Duodenal mucosa (tissue), 2 donors: ENCODE measurements at regions not wholly inside any gene's neighbourhood (a gene's known extent, or its start where the extent isn't known, plus 50 kb on each side); places are given as distances from the start of the nearest gene placed in this dataset.

ENCODE experiments used
- H3K27ac ChIP-seq: one replicate; pipeline ENCODE4 v1.7.0; 2013; ENCODE audit warnings: low read depth, low read length
- H3K27me3 ChIP-seq, 2 donors: one replicate each; pipeline ENCODE4 v1.7.0; 2013; ENCODE audit warnings: low read length in 2 of 2, control low read depth in 1 of 2; ENCODE audit not compliant: insufficient read depth in 2 of 2, control insufficient read depth in 1 of 2
- H3K36me3 ChIP-seq, 2 donors: one replicate each; pipeline ENCODE4 v1.7.0; 2013; ENCODE audit warnings: low read length in 2 of 2, control low read depth in 1 of 2; ENCODE audit not compliant: insufficient read depth in 2 of 2, control insufficient read depth in 1 of 2
- H3K4me1 ChIP-seq, 2 donors: one replicate each; pipeline ENCODE4 v1.7.0; 2013; ENCODE audit warnings: low read length in 2 of 2, control low read depth in 1 of 2; ENCODE audit not compliant: insufficient read depth in 2 of 2, control insufficient read depth in 1 of 2
- H3K4me3 ChIP-seq, 2 donors: one replicate each; pipeline ENCODE4 v1.7.0; 2013; ENCODE audit warnings: low read length in 2 of 2, low read depth in 1 of 2
- H3K9ac ChIP-seq, 2 donors: one replicate each; pipeline ENCODE4 v1.7.0; 2013; ENCODE audit warnings: low read length in 2 of 2, low read depth in 1 of 2
- H3K9me3 ChIP-seq, 2 donors: one replicate each; pipeline ENCODE4 v1.7.0; 2013; ENCODE audit warnings: low read length in 2 of 2, control low read depth in 1 of 2; ENCODE audit not compliant: control insufficient read depth in 1 of 2

- peaks cover 0 to 2% of the 10 kb centered on the region in 2 donors for H3K27me3 ChIP-seq
- H3K36me3 ChIP-seq = no peaks in the 10 kb centered on the region
- H3K9ac ChIP-seq = no peak overlapping the region
- H3K4me3 ChIP-seq = no peak overlapping the region
- no peaks in the 10 kb centered on the region for H3K4me1 ChIP-seq
- H3K27ac ChIP-seq = no peak overlapping the region
- no peaks in the 10 kb centered on the region for H3K9me3 ChIP-seq
These were observed 104.3 kb upstream of the TNRC6C start for GRCh38 chr17:77854083-77854758.

DNA sequence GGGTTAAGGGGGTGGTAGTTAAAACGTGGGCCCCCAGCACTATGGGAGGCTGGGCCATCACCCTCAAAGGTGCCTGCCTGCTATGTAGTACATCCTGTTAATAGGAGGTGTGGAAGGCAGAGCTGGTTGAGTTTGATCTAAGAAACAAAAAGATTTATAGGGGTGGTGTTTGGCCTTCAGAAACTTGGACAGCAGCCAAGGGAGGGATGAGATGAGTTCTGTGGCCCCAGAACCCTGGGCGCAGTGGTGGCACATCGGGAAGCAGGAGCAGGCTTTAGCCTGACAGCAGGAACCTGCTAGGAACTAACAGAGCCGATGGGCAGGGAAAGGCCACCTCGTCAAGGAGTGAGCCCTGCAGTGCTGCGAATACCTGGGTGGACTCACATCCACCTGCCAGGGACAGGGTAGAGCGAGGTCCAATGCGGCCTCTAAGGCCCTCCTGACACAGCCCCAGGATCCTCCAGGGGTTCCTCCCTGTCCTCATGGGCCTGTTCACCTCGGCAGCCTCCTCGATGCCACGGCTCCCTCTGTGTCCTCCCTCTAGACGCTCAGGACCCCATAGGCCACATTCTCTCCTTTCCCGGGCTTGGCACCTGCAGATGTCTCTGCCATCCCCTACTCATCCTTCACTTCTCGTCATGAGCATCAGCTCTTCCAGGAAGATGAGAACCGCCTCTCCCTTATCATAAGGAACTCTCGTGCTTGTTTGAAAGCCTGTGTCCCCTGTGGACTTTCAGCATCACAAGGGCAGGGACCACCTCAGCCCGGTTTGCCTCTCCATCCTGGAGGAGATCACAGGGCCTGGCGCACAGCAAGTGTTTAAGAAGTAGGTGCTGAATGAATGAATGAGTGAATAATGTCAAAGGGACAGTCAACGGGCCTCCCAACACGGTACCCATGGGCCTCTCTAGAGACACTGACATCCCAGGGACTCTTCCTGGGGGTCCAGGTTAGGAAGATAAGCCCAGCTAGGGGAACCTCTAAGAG, 103.5 kb upstream of the TNRC6C start:
- H3K9me3 ChIP-seq = no peaks in the 10 kb centered on the region
- H3K4me1 ChIP-seq = no peaks in the 10 kb centered on the region
- no peak overlapping the region for H3K27ac ChIP-seq
- no peak overlapping the region for H3K9ac ChIP-seq
- peaks cover 0 to 3% of the 10 kb centered on the region in 2 donors for H3K27me3 ChIP-seq
- no peaks in the 10 kb centered on the region for H3K36me3 ChIP-seq
- H3K4me3 ChIP-seq = no peak overlapping the region

DNA sequence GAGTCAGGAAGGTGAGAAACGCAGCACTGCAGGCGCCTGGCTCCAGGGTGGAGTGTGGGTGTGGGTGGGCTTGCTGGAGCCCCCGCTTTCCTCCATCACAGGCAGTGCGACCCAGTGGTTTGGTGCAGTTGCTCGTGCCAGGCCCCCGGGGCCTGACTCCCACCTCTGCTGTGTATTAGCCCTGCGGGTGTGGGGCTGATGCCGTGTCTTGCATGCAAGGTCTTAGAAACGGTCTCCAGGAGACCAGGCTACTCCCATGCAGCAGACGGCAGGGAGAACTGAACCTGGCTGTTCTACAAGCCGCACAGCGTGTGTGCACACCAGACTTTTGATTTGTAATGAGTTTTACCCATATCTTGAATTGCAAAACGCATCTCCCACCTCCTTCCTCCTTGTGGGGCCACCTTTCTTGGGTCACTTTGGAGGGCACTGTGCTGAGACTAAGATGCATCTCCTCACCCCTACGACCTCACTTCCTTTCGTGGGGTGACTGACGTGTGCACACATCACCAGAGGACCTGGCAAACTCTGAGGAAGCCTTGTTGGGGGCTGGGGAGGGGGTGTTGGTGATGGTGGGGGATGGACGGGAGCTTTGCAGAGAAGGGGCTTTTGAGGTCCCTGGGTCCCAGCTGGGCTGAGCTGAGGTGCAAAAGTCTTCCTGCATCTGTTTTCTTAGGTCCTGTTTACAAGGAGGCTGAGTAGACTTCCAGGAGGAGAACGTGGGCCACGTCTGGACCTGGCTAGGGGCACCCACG, 101.8 kb upstream of the TNRC6C start:
- no peak overlapping the region for H3K9ac ChIP-seq
- H3K36me3 ChIP-seq = no peaks in the 10 kb centered on the region
- H3K27me3 ChIP-seq = peaks cover 0 to 3% of the 10 kb centered on the region in 2 donors
- no peaks in the 10 kb centered on the region for H3K4me1 ChIP-seq
- no peak overlapping the region for H3K27ac ChIP-seq
- no peak overlapping the region for H3K4me3 ChIP-seq
- no peaks in the 10 kb centered on the region for H3K9me3 ChIP-seq

DNA sequence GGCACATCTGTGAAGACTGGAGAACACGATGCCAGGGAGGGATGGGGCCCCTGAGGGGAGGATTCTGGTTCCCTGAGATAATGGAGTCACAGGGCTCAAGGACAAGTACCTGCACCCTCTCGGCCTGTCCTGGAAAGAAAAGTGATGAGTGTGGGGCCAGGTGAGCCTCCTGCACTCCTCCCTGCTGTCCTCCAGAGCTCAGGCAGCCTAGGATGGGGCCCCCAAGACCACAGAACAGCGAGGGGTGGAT, 101.3 kb upstream of the TNRC6C start:
- Histone ChIP-seq H3K9ac (no peak overlapping the region), H3K27ac (no peak overlapping the region), H3K36me3 (no peaks in the 10 kb centered on the region), H3K9me3 (no peaks in the 10 kb centered on the region), H3K4me3 (no peak overlapping the region), H3K4me1 (no peaks in the 10 kb centered on the region), H3K27me3 (peaks cover 0 to 3% of the 10 kb centered on the region in 2 donors)

DNA sequence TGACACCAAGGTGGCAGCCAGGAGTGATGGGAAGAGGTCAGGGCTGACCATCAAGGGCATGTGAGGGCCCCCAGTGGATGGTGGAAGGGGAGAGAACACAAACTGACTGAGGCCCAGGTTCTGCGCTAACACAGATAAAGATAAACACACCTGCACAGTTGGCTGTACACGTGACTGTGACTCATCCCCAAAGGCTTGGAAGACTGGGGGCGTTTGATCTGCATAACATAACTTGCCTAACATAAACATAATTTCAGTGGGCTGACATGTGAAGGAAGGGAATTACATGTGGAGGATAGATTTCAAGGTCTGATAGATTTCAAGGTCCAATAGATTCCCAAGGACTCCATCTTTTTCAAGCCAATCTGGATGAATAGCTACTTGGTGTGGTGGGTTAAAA, 100.9 kb upstream of the TNRC6C start:
- H3K9ac ChIP-seq = no peak overlapping the region

GRCh38 chr17:77858291-77859034, 100.0 kb upstream of the TNRC6C start:
- Histone ChIP-seq H3K27me3 (peaks cover 0 to 3% of the 10 kb centered on the region in 2 donors), H3K9me3 (no peaks in the 10 kb centered on the region), H3K4me3 (no peak overlapping the region), H3K4me1 (peaks cover 2 to 4% of the 10 kb centered on the region in 2 donors), H3K36me3 (no peaks in the 10 kb centered on the region), H3K27ac (no peak overlapping the region), H3K9ac (no peak overlapping the region)

More for the DNA sequence above, 100.9 kb upstream of the TNRC6C start:
- H3K27ac ChIP-seq = no peak overlapping the region
- H3K27me3 ChIP-seq = peaks cover 0 to 3% of the 10 kb centered on the region in 2 donors
- no peak overlapping the region for H3K4me3 ChIP-seq
- no peaks in the 10 kb centered on the region for H3K36me3 ChIP-seq
- no peaks in the 10 kb centered on the region for H3K4me1 ChIP-seq
- H3K9me3 ChIP-seq = no peaks in the 10 kb centered on the region

DNA sequence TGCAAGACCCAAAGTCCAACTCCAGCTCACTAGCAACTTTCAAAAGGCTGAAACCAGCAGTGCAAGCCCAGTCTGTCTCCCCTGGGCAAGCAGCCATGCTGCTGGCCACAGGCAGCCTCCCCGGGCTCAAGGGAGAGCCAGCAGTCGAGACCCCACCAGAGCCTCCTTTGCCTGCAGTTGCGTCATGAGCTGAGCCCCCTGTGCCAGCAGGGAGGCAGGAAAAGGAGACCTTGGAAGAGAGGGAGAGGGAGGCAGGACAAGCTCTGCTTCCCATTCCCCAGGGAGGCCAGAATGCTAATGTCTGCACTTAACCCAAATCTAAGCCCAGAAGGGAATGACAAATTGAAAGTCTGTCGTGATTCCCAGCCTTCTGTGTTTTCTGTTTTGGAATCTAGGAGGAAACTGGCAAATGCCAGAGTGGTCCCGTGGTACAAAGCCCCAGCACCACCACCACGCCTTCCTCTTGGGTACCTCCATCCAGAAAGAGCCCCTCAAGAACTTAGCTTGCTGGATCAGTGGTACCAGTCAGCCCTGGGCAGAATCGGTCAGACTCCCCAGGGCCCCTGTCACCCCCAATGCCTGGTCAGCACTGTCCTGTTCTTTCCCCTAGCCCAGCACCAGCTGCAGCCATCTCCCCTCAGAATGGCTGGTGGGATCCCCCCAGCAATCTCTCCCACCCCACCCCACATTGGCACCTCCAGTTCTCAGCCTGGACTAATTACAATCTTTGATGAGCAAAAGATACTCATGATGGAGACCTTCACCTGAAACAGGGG, 99.3 kb upstream of the TNRC6C start:
- Histone ChIP-seq H3K36me3 (no peaks in the 10 kb centered on the region), H3K27ac (no peak overlapping the region), H3K27me3 (peaks cover 0 to 3% of the 10 kb centered on the region in 2 donors), H3K4me1 (peaks cover 10 to 11% of the 10 kb centered on the region in 2 donors), H3K9me3 (no peaks in the 10 kb centered on the region), H3K9ac (no peak overlapping the region), H3K4me3 (no peak overlapping the region)

DNA sequence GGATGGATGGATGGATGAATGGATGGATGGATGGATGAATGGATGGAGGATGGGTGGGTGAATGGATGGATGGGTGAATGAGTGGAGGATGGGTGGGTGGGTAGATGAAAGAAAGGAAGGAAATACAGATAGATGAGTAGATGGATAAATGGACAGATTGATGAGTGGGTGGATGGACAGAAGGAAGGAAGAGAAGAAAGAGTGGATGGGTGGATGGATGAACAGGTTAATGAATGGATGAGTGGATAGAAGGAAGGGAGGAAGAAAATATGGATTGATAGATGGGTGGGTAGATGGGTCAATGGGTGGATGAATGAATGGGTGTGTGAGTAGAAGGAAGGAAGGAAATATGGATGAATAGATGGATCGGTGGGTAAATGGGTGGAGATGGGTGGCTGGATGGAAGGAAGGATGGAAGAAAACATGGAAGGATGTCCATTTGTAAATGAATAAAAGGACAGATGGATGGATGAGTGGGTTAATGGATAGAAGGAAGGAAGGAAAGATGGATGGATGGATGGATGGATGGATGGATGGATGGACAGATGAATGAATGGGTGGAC, 97.3 kb upstream of the TNRC6C start:
- Histone ChIP-seq H3K36me3 (no peaks in the 10 kb centered on the region), H3K9me3 (no peaks in the 10 kb centered on the region), H3K9ac (no peak overlapping the region), H3K27ac (no peak overlapping the region), H3K4me3 (no peak overlapping the region), H3K27me3 (peaks cover 0 to 3% of the 10 kb centered on the region in 2 donors), H3K4me1 (peaks cover 11 to 18% of the 10 kb centered on the region in 2 donors)
